HL-60 (cell line): ENCODE measurements at regions not wholly inside any gene's neighbourhood (a gene's known extent, or its start where the extent isn't known, plus 50 kb on each side); places are given as distances from the start of the nearest gene placed in this dataset.

Source experiments
- DNase-seq, 2 experiments: peaks; one replicate each; pipeline ENCODE4 v3.0.0-alpha.2; 2010 to 2020; ENCODE audit warnings: low read depth in 1 of 2, low spot score in 1 of 2
- H3K27ac ChIP-seq: fragments of 250-450 bp; sonication (Bioruptor Pico); replicated peaks from 2 replicates; pipeline ENCODE4 v1.5.1; 2020; ENCODE audit warnings: mild to moderate bottlenecking, moderate library complexity
- H3K27me3 ChIP-seq: fragments of 250-450 bp; sonication (Bioruptor Pico); 2 replicates; pipeline ENCODE4 v1.5.1; 2021; ENCODE audit warnings: mild to moderate bottlenecking, moderate library complexity; ENCODE audit not compliant: insufficient read depth, poor library complexity, severe bottlenecking
- H3K4me3 ChIP-seq: replicated peaks from 2 replicates; pipeline ENCODE4 v1.5.1; 2011; ENCODE audit warnings: mild to moderate bottlenecking, control low read depth, low read length; ENCODE audit not compliant: insufficient read depth
- GABPA ChIP-seq: IDR thresholded peaks from 2 replicates; pipeline ENCODE4 v1.6.1; 2012; ENCODE audit warnings: low read depth
- POLR2AphosphoS5 ChIP-seq: IDR thresholded peaks from 2 replicates; pipeline ENCODE4 v1.6.1; 2012; ENCODE audit warnings: low read depth
- REST ChIP-seq: IDR thresholded peaks from 2 replicates; pipeline ENCODE4 v1.6.1; 2012; ENCODE audit warnings: low read depth; ENCODE audit not compliant: insufficient replicate concordance
- SPI1 ChIP-seq: IDR thresholded peaks from 2 replicates; pipeline ENCODE4 v1.6.1; 2012; ENCODE audit warnings: low read depth, mild to moderate bottlenecking, borderline replicate concordance
- TF ChIP-seq, protein P1 (sequence below): IDR thresholded peaks from one replicate; pipeline ENCODE4 v1.5.1; 2011; ENCODE audit warnings: low read length, control low read depth, inconsistent platforms; ENCODE audit not compliant: insufficient read depth

GRCh38 chr18:34562252-34562870, 147.7 kb upstream of the DTNA start:
- Histone ChIP-seq H3K4me3 (no peak overlapping the region), H3K27ac (no peak overlapping the region), H3K27me3 (no peaks in the 10 kb centered on the region)
- peak in 1 of 2 experiments; percentile 11 for DNase-seq
- TF ChIP-seq POLR2AphosphoS5 (no peak), GABPA (0 out of 2 replicates have a peak, but pooled peaks have one; percentile 18)

GRCh38 chr18:34567857-34568256, 142.2 kb upstream of the DTNA start:
- Histone ChIP-seq H3K27me3 (no peaks in the 10 kb centered on the region), H3K27ac (no peak overlapping the region), H3K4me3 (no peak overlapping the region)
- TF ChIP-seq, protein P1, sequence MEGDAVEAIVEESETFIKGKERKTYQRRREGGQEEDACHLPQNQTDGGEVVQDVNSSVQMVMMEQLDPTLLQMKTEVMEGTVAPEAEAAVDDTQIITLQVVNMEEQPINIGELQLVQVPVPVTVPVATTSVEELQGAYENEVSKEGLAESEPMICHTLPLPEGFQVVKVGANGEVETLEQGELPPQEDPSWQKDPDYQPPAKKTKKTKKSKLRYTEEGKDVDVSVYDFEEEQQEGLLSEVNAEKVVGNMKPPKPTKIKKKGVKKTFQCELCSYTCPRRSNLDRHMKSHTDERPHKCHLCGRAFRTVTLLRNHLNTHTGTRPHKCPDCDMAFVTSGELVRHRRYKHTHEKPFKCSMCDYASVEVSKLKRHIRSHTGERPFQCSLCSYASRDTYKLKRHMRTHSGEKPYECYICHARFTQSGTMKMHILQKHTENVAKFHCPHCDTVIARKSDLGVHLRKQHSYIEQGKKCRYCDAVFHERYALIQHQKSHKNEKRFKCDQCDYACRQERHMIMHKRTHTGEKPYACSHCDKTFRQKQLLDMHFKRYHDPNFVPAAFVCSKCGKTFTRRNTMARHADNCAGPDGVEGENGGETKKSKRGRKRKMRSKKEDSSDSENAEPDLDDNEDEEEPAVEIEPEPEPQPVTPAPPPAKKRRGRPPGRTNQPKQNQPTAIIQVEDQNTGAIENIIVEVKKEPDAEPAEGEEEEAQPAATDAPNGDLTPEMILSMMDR = no peak
- TF ChIP-seq POLR2AphosphoS5 (no peak), SPI1 (no peak), GABPA (no peak), REST (no peak)
- DNase-seq = no peak

- DNase-seq = no peak
- TF ChIP-seq REST (no peak), SPI1 (no peak), POLR2AphosphoS5 (no peak), GABPA (no peak)
- TF ChIP-seq, protein P1 = no peak
- peaks cover 2% of the 10 kb centered on the region for H3K27me3 ChIP-seq
- H3K4me3 ChIP-seq = no peak overlapping the region
- H3K27ac ChIP-seq = no peak overlapping the region
These were observed 133.5 kb upstream of the DTNA start for GRCh38 chr18:34576622-34577021.

DNA sequence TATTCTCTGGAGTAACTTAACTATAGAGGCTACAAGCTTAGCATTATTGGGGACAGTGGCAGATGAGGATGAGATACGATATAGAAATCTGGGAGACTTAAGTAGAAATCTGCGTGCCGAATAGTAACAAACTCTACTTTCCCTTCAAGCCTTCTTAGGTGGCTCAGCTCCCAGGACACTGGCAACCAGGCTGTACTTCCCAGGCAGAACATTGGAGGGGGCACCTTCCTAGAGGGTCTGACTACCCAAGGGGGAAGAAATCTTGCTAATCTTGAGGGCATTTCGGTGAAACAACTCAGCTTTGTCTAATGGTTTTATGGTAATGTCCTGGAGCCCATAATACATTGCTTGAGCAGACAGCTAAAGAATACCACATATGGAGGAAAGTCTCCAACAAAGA, 126.2 kb upstream of the DTNA start:
- TF ChIP-seq REST (no peak), SPI1 (no peak), POLR2AphosphoS5 (no peak), GABPA (no peak)
- TF ChIP-seq, protein P1 = no peak
- no peak for DNase-seq
- Histone ChIP-seq H3K27ac (no peak overlapping the region), H3K27me3 (peaks cover 2% of the 10 kb centered on the region), H3K4me3 (no peak overlapping the region)
